ENCODE measurements at regions not wholly inside any gene's neighbourhood (a gene's known extent, or its start where the extent isn't known, plus 50 kb on each side); places are given as distances from the start of the nearest gene placed in this dataset.

DNA sequence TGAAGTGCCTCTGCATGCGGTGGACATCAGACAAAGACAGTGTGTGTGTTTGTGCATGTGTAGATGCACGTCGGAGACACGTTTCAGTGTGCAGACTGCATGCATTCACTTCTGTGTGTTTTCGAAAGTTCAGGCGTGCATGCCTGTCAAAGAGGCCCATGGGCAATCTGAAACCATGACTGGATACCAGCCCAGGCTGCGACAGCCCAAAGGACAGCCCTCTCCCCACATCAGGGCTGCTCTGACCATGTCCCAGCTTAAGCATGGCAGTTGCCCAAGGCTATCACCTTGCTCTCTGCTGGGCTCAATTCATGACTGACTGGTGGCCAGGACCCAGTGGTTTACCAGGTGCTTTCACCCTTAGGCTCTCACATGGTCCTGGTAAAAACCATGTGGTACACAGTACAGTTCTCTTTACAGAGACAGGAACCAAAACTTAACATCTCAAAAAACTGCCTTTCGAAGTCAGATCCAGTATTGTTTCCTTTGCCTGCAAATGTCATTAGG is 423.7 kb upstream of the CADM1 start:
- H3K27me3 Mint-ChIP-seq: no peaks in the 10 kb centered on the region
- H3K4me1 Mint-ChIP-seq: no peaks in the 10 kb centered on the region
- H3K4me3 Mint-ChIP-seq: no peak overlapping the region
- no peaks in the 10 kb centered on the region for H3K9me3 ChIP-seq (ENCODE audit: control insufficient read depth, low read length, poor library complexity, severe bottlenecking)
- no peak for DNase-seq
- no peak for ATAC-seq
- no peak overlapping the region for H3K27ac Mint-ChIP-seq
- H3K36me3 Mint-ChIP-seq (ENCODE audit: low read depth): no peaks in the 10 kb centered on the region

DNA sequence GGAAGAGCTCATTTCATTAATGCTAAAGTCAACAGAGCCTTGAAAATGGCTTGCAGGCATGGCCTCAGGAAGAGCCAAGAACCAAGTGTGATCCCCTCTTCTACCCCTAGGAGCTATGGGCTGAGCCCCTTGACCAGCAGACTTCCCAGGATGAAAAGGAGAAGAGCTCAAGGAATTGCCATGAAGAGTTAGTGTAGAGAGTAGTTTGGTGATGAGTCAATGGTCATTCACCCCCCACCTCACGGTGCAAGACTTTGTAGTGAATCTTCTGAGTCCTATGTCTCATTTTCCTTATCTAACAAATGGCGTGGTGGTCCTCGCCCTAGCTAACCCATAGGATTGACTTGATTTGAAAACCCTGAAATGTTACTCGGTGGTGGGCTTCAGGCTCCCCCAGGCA is 422.4 kb upstream of the CADM1 start:
- DNase-seq: no peak
- H3K4me3 Mint-ChIP-seq: no peak overlapping the region
- H3K9me3 ChIP-seq (ENCODE audit: control insufficient read depth, low read length, poor library complexity, severe bottlenecking): no peaks in the 10 kb centered on the region
- no peaks in the 10 kb centered on the region for H3K4me1 Mint-ChIP-seq
- no peaks in the 10 kb centered on the region for H3K27me3 Mint-ChIP-seq
- no peak for ATAC-seq
- H3K27ac Mint-ChIP-seq: no peak overlapping the region
- no peaks in the 10 kb centered on the region for H3K36me3 Mint-ChIP-seq (ENCODE audit: low read depth)

DNA sequence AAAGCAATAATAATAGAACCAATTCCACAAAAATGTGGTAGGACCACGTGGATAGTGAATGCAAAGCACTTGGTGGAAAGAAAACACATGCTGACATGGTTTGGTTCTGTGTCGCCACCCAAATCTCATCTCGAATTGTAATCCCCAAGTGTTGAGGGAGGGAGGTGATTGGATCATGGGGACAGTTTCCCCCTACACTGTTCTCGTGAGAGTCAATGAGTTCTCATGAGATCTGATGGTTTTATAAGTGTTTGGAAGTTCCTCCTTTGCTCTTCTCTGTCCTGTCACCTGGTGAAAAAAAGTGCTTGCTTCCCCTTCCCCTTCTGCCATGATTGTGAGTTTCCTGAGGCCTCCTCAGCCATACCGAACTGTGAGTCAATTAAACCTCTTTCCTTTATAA is 421.9 kb upstream of the CADM1 start:
- H3K36me3 Mint-ChIP-seq (ENCODE audit: low read depth): no peaks in the 10 kb centered on the region
- DNase-seq (no peak), ATAC-seq (no peak)
- H3K27ac Mint-ChIP-seq: no peak overlapping the region
- no peaks in the 10 kb centered on the region for H3K27me3 Mint-ChIP-seq
- no peaks in the 10 kb centered on the region for H3K9me3 ChIP-seq (ENCODE audit: control insufficient read depth, low read length, poor library complexity, severe bottlenecking)
- H3K4me1 Mint-ChIP-seq: no peaks in the 10 kb centered on the region
- H3K4me3 Mint-ChIP-seq: no peak overlapping the region

DNA sequence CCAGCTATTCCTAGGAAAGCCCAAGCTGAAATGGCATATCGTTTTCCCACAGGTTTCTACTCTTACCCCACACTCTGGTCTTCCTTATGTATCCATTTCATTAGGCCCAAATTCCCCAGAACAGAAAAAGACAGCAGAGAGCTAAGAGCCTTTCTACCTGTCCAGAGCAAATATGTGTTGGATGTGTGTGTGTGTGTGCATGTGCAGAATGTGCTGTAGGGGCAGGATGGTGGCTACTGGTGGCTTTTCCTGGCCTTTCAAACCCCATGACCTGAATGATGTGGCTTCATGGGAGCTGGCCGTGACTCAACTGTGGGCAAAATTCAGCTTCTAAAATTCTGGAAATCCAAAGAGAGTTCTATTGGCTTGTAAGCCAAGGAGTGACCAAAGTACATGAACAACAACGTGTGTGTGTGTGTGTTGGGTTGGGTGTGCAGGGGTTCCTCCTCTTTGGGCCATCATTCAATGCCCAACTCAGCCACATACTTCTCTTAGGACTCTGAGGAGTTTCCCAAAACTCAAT is 421.4 kb upstream of the CADM1 start:
- H3K36me3 Mint-ChIP-seq (ENCODE audit: low read depth): no peaks in the 10 kb centered on the region
- H3K27ac Mint-ChIP-seq: no peak overlapping the region
- DNase-seq (no peak), ATAC-seq (no peak)
- no peaks in the 10 kb centered on the region for H3K27me3 Mint-ChIP-seq
- no peaks in the 10 kb centered on the region for H3K4me1 Mint-ChIP-seq
- no peaks in the 10 kb centered on the region for H3K9me3 ChIP-seq (ENCODE audit: control insufficient read depth, low read length, poor library complexity, severe bottlenecking)
- H3K4me3 Mint-ChIP-seq: no peak overlapping the region

DNA sequence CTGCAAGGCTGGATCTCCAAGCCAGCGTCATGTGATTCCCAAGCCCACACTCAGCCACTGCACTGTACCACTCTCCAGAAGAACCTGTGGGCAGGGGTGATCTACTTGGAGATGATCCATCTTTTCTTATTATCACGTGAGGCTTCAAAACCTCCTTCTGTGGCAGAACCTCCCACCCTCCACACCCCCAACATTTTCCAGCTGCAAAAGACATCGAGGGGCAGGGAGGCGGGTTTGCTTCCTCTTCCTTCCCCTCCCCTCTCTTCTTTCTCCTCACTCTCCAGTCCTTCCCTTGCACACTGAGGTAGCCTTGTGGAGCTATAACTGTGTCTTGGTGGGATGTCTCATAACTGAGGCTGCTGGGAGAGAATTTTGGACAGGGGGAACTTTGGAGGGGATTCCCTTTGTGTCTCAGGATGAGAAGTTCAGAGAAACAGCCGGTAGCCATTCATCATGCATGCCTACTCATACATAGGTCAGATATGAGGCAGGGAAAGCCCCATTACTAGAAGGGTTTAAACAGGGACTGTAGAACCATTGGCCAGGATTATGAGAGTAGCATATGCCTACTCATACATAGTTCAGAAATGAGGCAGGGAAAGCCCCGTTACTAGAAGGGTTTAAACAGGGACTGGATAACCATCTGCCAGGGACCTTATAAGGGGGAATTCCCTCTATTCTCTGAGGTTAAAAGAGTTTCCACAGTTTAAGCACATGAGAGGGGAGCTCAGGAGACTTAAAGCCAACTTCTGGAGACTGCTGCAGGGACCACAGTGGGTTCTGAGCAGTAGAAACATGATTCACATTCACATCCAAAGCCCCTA is 420.7 kb upstream of the CADM1 start:
- no peak overlapping the region for H3K4me3 Mint-ChIP-seq
- no peaks in the 10 kb centered on the region for H3K36me3 Mint-ChIP-seq (ENCODE audit: low read depth)
- DNase-seq (no peak), ATAC-seq (peak; percentile 50)
- no peak overlapping the region for H3K27ac Mint-ChIP-seq
- H3K4me1 Mint-ChIP-seq: no peaks in the 10 kb centered on the region
- H3K27me3 Mint-ChIP-seq: no peaks in the 10 kb centered on the region
- no peaks in the 10 kb centered on the region for H3K9me3 ChIP-seq (ENCODE audit: control insufficient read depth, low read length, poor library complexity, severe bottlenecking)

DNA sequence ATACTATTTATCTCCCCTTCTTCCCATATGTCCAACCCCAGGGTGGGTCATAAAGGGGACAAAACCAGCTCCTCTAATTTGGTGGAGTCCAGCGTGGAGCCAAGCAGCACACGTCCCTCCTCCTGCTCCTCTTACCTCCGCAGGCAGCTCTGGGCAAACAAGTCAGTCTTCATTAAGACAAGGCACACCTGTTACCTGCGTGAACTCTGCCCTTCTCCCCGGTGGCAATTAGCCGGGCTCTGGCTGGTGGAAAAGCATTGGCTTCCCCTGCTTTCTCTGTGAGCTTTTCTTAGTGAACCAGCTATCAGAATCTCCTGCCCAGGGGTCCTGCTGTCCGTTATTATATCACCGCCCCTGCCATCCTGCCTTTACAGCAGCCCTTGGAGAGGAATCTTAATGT is 418.7 kb upstream of the CADM1 start:
- ATAC-seq (no peak), DNase-seq (no peak)
- H3K9me3 ChIP-seq (ENCODE audit: control insufficient read depth, low read length, poor library complexity, severe bottlenecking): no peaks in the 10 kb centered on the region
- H3K4me3 Mint-ChIP-seq: no peak overlapping the region
- no peaks in the 10 kb centered on the region for H3K27me3 Mint-ChIP-seq
- H3K4me1 Mint-ChIP-seq: no peaks in the 10 kb centered on the region
- H3K36me3 Mint-ChIP-seq (ENCODE audit: low read depth): no peaks in the 10 kb centered on the region
- no peak overlapping the region for H3K27ac Mint-ChIP-seq

DNA sequence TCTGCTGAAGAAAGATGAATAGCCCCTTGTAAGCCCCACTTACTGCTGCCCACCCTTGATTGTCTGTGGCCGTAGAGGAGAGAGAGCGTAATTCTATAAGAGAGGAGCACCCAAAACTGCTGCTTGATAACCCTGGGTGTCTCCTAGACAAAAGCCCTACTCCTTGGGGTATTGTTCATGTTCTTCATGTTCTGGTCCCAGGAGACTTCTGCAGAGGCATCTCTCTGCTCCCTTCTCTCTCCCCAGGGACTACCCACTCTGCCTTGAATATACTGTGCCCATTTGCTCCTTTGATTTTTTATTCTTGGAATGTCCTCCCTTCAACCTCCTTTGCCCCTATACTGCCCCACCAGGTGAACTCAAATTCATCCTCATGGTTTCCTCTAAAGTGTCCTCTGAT is 417.8 kb upstream of the CADM1 start:
- DNase-seq: no peak
- no peaks in the 10 kb centered on the region for H3K9me3 ChIP-seq (ENCODE audit: control insufficient read depth, low read length, poor library complexity, severe bottlenecking)
- H3K4me3 Mint-ChIP-seq: no peak overlapping the region
- H3K36me3 Mint-ChIP-seq (ENCODE audit: low read depth): no peaks in the 10 kb centered on the region
- no peaks in the 10 kb centered on the region for H3K4me1 Mint-ChIP-seq
- no peaks in the 10 kb centered on the region for H3K27me3 Mint-ChIP-seq
- no peak for ATAC-seq
- no peak overlapping the region for H3K27ac Mint-ChIP-seq

DNA sequence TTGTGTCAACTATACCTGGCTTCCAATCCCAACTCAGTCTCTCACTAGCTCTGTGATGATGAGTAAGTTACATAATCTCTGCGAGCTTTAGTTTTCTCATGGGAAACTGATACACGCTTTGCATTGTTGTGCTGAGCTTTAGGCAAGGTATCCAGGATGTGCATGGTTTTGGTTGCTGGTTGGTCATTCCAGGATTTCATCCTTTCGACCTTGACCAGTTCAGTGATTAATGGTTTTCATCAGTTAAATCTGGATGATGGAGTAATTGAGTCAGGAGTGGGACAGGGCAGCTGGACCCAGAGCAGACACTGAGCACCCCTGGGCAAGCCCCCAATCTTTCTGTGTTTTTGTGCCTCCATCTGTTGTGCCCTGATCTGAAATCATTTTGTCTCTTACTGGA is 417.3 kb upstream of the CADM1 start:
- Mint-ChIP-seq H3K4me3 (no peak overlapping the region), H3K4me1 (no peaks in the 10 kb centered on the region)
- ATAC-seq: no peak

DNA sequence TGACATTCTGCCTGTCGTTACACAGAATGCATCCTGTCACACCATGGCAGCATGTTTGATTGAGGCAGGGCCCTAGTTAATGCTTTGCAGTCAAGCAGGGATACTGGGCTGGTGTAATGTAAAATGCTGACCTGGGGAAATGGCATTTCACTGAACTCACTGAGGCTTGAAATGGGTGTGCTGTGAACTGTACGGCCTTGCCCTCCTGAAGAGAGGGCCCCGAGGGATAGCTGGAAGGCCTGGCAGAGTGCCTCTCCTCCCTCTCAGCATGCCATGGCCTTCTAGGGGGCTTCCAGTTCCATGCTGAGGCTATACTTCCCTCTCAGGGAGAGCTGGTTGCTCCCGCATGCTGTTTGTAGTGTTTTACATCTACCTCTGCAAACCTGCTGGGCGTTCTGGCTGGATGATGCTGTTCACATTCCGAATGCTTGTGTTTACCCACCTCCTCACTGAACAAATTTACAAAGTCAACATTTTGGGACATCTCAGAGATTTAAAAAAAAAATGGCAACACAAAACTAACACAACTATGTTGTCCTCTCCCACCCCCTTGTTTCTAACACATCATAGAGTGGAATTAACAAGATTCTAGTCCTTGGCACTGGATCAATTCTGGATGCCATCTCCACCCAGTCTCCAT is 416.7 kb upstream of the CADM1 start:
- H3K4me1 Mint-ChIP-seq: no peaks in the 10 kb centered on the region
- no peak for DNase-seq
- H3K4me3 Mint-ChIP-seq: no peak overlapping the region
- H3K36me3 Mint-ChIP-seq (ENCODE audit: low read depth): no peaks in the 10 kb centered on the region
- no peak for ATAC-seq
- no peaks in the 10 kb centered on the region for H3K9me3 ChIP-seq (ENCODE audit: control insufficient read depth, low read length, poor library complexity, severe bottlenecking)
- no peak overlapping the region for H3K27ac Mint-ChIP-seq
- no peaks in the 10 kb centered on the region for H3K27me3 Mint-ChIP-seq

More for the DNA sequence above, 417.3 kb upstream of the CADM1 start:
- Mint-ChIP-seq H3K36me3 (ENCODE audit: low read depth) (no peaks in the 10 kb centered on the region), H3K27ac (no peak overlapping the region), H3K27me3 (no peaks in the 10 kb centered on the region)
- H3K9me3 ChIP-seq (ENCODE audit: control insufficient read depth, low read length, poor library complexity, severe bottlenecking): no peaks in the 10 kb centered on the region
- DNase-seq: no peak

DNA sequence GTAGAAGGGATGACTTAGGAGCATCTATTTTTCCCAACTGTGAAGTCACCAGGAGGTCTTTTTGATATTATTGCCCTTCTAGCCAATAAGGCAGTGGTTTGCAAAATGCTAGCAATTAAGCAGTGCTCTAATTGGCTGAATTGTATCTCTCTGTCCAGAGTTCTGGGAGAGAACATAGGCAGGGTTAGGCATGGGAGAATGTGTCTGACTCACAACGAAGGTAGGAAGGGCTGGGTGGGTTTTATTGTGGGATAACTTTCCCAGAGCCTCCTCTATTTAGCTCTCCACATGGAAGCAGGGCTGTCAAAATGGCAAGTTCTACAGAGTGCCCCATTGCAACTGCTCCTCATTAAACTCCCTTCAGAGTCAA is 415.9 kb upstream of the CADM1 start:
- Mint-ChIP-seq H3K4me1 (no peaks in the 10 kb centered on the region), H3K4me3 (no peak overlapping the region), H3K36me3 (ENCODE audit: low read depth) (no peaks in the 10 kb centered on the region), H3K27me3 (no peaks in the 10 kb centered on the region), H3K27ac (no peak overlapping the region)
- no peak for ATAC-seq
- no peak for DNase-seq
- no peaks in the 10 kb centered on the region for H3K9me3 ChIP-seq (ENCODE audit: control insufficient read depth, low read length, poor library complexity, severe bottlenecking)

DNA sequence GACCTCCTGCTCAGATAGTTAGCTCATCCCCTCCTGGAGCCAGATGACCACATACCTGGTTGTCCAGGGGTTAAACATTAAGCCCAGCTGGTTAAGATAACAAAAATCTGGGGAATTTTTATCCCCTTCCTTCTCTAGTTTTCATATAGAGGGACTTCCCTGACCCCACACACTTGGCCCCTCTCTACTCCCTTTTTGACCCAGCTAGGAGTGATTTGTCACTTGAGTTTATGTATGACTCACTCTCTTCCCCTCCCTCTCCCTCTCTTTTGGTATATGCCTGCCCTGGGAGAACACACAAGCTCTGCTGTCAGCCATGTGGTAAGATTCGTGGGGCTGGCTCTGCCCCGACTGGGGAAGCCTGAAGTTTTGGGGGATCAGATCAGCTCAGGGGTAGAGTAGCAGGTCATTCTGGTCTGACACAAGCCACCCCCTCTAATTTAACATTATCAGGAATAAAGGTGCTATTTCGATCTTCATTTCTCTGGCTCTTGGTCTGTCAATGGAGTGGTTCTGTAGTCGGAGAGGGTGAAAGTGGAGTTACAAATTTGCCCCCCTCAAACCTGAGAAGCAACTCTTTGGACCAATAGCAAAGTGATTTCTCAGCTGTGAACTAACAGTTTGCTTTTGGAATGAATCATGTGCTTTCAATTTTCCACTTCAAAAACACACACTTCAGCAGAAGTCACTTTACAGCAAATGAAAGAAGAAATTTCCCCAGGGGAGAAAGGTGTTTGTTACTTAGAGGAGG is 415.3 kb upstream of the CADM1 start:
- no peaks in the 10 kb centered on the region for H3K9me3 ChIP-seq (ENCODE audit: control insufficient read depth, low read length, poor library complexity, severe bottlenecking)
- Mint-ChIP-seq H3K4me3 (no peak overlapping the region), H3K27me3 (no peaks in the 10 kb centered on the region), H3K4me1 (no peaks in the 10 kb centered on the region), H3K27ac (no peak overlapping the region), H3K36me3 (ENCODE audit: low read depth) (no peaks in the 10 kb centered on the region)
- DNase-seq (no peak), ATAC-seq (no peak)

DNA sequence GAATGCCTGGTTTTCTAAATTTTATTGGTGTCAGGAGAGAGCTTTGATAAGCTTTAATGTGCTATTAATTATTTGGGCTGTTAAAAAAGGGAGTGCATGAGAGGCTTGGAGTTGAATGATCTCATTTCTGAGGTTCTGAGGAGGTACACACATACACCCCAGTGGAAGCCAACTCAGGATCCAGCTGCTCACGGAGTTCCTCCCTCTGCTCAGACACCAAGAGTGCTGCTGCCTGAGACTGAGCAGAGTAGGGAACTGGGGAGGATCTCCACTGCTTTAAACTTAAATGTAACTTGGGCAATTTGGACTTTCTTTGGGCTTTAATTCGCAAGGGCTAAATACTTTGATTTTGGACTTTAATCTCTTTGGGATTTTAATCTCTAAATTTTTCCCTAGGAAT is 414.4 kb upstream of the CADM1 start:
- no peaks in the 10 kb centered on the region for H3K9me3 ChIP-seq (ENCODE audit: control insufficient read depth, low read length, poor library complexity, severe bottlenecking)
- DNase-seq (no peak), ATAC-seq (no peak)
- Mint-ChIP-seq H3K4me1 (no peaks in the 10 kb centered on the region), H3K27me3 (no peaks in the 10 kb centered on the region), H3K27ac (no peak overlapping the region), H3K36me3 (ENCODE audit: low read depth) (no peaks in the 10 kb centered on the region), H3K4me3 (no peak overlapping the region)

DNA sequence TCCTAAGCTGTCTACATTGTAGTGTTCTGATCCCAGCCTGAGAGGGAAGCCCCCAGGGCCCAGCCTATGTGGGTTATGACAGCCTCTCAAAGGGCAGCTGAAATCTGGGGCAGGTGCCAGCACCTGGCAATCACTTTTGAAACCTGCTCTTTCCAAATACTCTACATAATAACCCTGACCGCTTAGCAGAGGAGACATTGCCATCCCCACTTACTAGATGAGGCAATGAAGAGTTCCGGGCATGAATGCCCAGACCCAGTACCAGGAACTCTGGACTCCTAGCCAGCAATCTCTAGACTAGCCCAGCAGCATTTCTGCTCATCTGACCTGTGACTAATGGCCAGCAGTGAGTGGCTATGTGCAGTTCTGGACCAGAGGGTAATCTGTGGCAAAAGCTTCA is 412.4 kb upstream of the CADM1 start:
- DNase-seq (no peak), ATAC-seq (no peak)
- H3K9me3 ChIP-seq (ENCODE audit: control insufficient read depth, low read length, poor library complexity, severe bottlenecking): no peaks in the 10 kb centered on the region
- no peak overlapping the region for H3K27ac Mint-ChIP-seq
- H3K36me3 Mint-ChIP-seq (ENCODE audit: low read depth): no peaks in the 10 kb centered on the region
- H3K27me3 Mint-ChIP-seq: no peaks in the 10 kb centered on the region
- no peaks in the 10 kb centered on the region for H3K4me1 Mint-ChIP-seq
- H3K4me3 Mint-ChIP-seq: no peak overlapping the region

Measured in T-helper 17 cell (primary cell).